ENCODE measurements at regions not wholly inside any gene's neighbourhood (a gene's known extent, or its start where the extent isn't known, plus 50 kb on each side); places are given as distances from the start of the nearest gene placed in this dataset.

GRCh38 chr2:125837611-125838010 lies 818.3 kb upstream of the GYPC start:
- Mint-ChIP-seq H3K27me3 (no peaks in the 10 kb centered on the region), H3K36me3 (ENCODE audit: low read depth) (no peaks in the 10 kb centered on the region), H3K27ac (no peak overlapping the region), H3K4me1 (no peaks in the 10 kb centered on the region), H3K4me3 (no peak overlapping the region), H3K9me3 (peaks cover 1% of the 10 kb centered on the region)
- CTCF ChIA-PET: no interaction called here
- no peak for DNase-seq
- POLR2A ChIA-PET: no interaction called here

GRCh38 chr2:125839945-125840344 lies 816.0 kb upstream of the GYPC start:
- DNase-seq: no peak
- no peak overlapping the region for H3K27ac Mint-ChIP-seq
- no peaks in the 10 kb centered on the region for H3K4me1 Mint-ChIP-seq
- no peaks in the 10 kb centered on the region for H3K36me3 Mint-ChIP-seq (ENCODE audit: low read depth)
- H3K4me3 Mint-ChIP-seq: no peak overlapping the region
- H3K27me3 Mint-ChIP-seq: no peaks in the 10 kb centered on the region
- POLR2A ChIA-PET: no interaction called here
- CTCF ChIA-PET: no interaction called here
- peaks cover 1% of the 10 kb centered on the region for H3K9me3 Mint-ChIP-seq

GRCh38 chr2:125842041-125842440 lies 813.9 kb upstream of the GYPC start:
- Mint-ChIP-seq H3K36me3 (ENCODE audit: low read depth) (no peaks in the 10 kb centered on the region), H3K27me3 (no peaks in the 10 kb centered on the region), H3K27ac (no peak overlapping the region), H3K4me3 (no peak overlapping the region), H3K4me1 (no peaks in the 10 kb centered on the region), H3K9me3 (no peaks in the 10 kb centered on the region)
- no peak for DNase-seq
- CTCF ChIA-PET: interaction anchor here (0.6 kb wide), 1 partner anchor 764 kb away, joined by 4 read pairs; no protein-coding TSS in a partner anchor
- POLR2A ChIA-PET: interaction anchor here (0.7 kb wide), 1 partner anchor 678 kb away, joined by 3 read pairs; no protein-coding TSS in a partner anchor

GRCh38 chr2:125850541-125850940 lies 805.4 kb upstream of the GYPC start:
- Mint-ChIP-seq H3K36me3 (ENCODE audit: low read depth) (no peaks in the 10 kb centered on the region), H3K27ac (no peak overlapping the region), H3K27me3 (no peaks in the 10 kb centered on the region), H3K9me3 (no peaks in the 10 kb centered on the region), H3K4me3 (no peak overlapping the region), H3K4me1 (no peaks in the 10 kb centered on the region)
- ChIA-PET POLR2A (no interaction called here), CTCF (no interaction called here)
- no peak for DNase-seq

- ChIA-PET POLR2A (no interaction called here), CTCF (no interaction called here)
- Mint-ChIP-seq H3K9me3 (peaks cover 3% of the 10 kb centered on the region), H3K4me1 (no peaks in the 10 kb centered on the region), H3K27ac (no peak overlapping the region), H3K4me3 (no peak overlapping the region), H3K27me3 (no peaks in the 10 kb centered on the region), H3K36me3 (ENCODE audit: low read depth) (no peaks in the 10 kb centered on the region)
- no peak for DNase-seq
Observed at GRCh38 chr2:125852364-125852763, 803.6 kb upstream of the GYPC start.

- H3K4me3 Mint-ChIP-seq: no peak overlapping the region
- CTCF ChIA-PET: no interaction called here
- no peak overlapping the region for H3K27ac Mint-ChIP-seq
- no peaks in the 10 kb centered on the region for H3K27me3 Mint-ChIP-seq
- POLR2A ChIA-PET: no interaction called here
- H3K36me3 Mint-ChIP-seq (ENCODE audit: low read depth): no peaks in the 10 kb centered on the region
- H3K9me3 Mint-ChIP-seq: peaks cover 3% of the 10 kb centered on the region
- DNase-seq: no peak
- no peaks in the 10 kb centered on the region for H3K4me1 Mint-ChIP-seq
Observed at GRCh38 chr2:125853626-125854025, 802.3 kb upstream of the GYPC start.

GRCh38 chr2:125855204-125855603 lies 800.8 kb upstream of the GYPC start:
- H3K4me3 Mint-ChIP-seq: no peak overlapping the region
- POLR2A ChIA-PET: no interaction called here
- H3K27me3 Mint-ChIP-seq: no peaks in the 10 kb centered on the region
- no peak overlapping the region for H3K27ac Mint-ChIP-seq
- no peaks in the 10 kb centered on the region for H3K36me3 Mint-ChIP-seq (ENCODE audit: low read depth)
- no peak for DNase-seq
- CTCF ChIA-PET: no interaction called here
- H3K4me1 Mint-ChIP-seq: no peaks in the 10 kb centered on the region
- H3K9me3 Mint-ChIP-seq: peaks cover 3% of the 10 kb centered on the region

GRCh38 chr2:125857971-125858794 lies 797.8 kb upstream of the GYPC start:
- H3K9me3 Mint-ChIP-seq: peaks cover 3% of the 10 kb centered on the region
- no peak overlapping the region for H3K27ac Mint-ChIP-seq
- POLR2A ChIA-PET: no interaction called here
- CTCF ChIA-PET: no interaction called here
- no peaks in the 10 kb centered on the region for H3K36me3 Mint-ChIP-seq (ENCODE audit: low read depth)
- H3K27me3 Mint-ChIP-seq: no peaks in the 10 kb centered on the region
- H3K4me1 Mint-ChIP-seq: no peaks in the 10 kb centered on the region
- H3K4me3 Mint-ChIP-seq: no peak overlapping the region
- no peak for DNase-seq

- Mint-ChIP-seq H3K27ac (no peak overlapping the region), H3K27me3 (no peaks in the 10 kb centered on the region), H3K4me3 (no peak overlapping the region), H3K9me3 (peaks cover 3% of the 10 kb centered on the region), H3K36me3 (ENCODE audit: low read depth) (no peaks in the 10 kb centered on the region), H3K4me1 (no peaks in the 10 kb centered on the region)
- POLR2A ChIA-PET: no interaction called here
- CTCF ChIA-PET: no interaction called here
- DNase-seq: no peak
Observed at GRCh38 chr2:125861461-125861860, 794.5 kb upstream of the GYPC start.

GRCh38 chr2:125867908-125868307 lies 788.0 kb upstream of the GYPC start:
- DNase-seq: no peak
- Mint-ChIP-seq H3K27ac (no peak overlapping the region), H3K27me3 (no peaks in the 10 kb centered on the region), H3K9me3 (no peaks in the 10 kb centered on the region), H3K36me3 (ENCODE audit: low read depth) (no peaks in the 10 kb centered on the region), H3K4me1 (no peaks in the 10 kb centered on the region), H3K4me3 (no peak overlapping the region)
- ChIA-PET POLR2A (no interaction called here), CTCF (no interaction called here)

GRCh38 chr2:125870264-125870663 lies 785.7 kb upstream of the GYPC start:
- DNase-seq: no peak
- no peak overlapping the region for H3K4me3 Mint-ChIP-seq
- H3K27ac Mint-ChIP-seq: no peak overlapping the region
- no peaks in the 10 kb centered on the region for H3K27me3 Mint-ChIP-seq
- POLR2A ChIA-PET: no interaction called here
- no peaks in the 10 kb centered on the region for H3K9me3 Mint-ChIP-seq
- CTCF ChIA-PET: no interaction called here
- no peaks in the 10 kb centered on the region for H3K4me1 Mint-ChIP-seq
- no peaks in the 10 kb centered on the region for H3K36me3 Mint-ChIP-seq (ENCODE audit: low read depth)

GRCh38 chr2:125870746-125871145 lies 785.2 kb upstream of the GYPC start:
- no peaks in the 10 kb centered on the region for H3K36me3 Mint-ChIP-seq (ENCODE audit: low read depth)
- H3K27ac Mint-ChIP-seq: no peak overlapping the region
- ChIA-PET POLR2A (no interaction called here), CTCF (no interaction called here)
- no peak overlapping the region for H3K4me3 Mint-ChIP-seq
- no peaks in the 10 kb centered on the region for H3K4me1 Mint-ChIP-seq
- no peaks in the 10 kb centered on the region for H3K9me3 Mint-ChIP-seq
- no peak for DNase-seq
- no peaks in the 10 kb centered on the region for H3K27me3 Mint-ChIP-seq

- Mint-ChIP-seq H3K4me1 (no peaks in the 10 kb centered on the region), H3K27me3 (no peaks in the 10 kb centered on the region), H3K9me3 (peaks cover 2% of the 10 kb centered on the region), H3K36me3 (ENCODE audit: low read depth) (no peaks in the 10 kb centered on the region), H3K4me3 (no peak overlapping the region), H3K27ac (no peak overlapping the region)
- DNase-seq: no peak
- ChIA-PET CTCF (no interaction called here), POLR2A (no interaction called here)
Observed at GRCh38 chr2:125874564-125874963, 781.4 kb upstream of the GYPC start.

GRCh38 chr2:125885340-125885739 lies 770.6 kb upstream of the GYPC start:
- Mint-ChIP-seq H3K36me3 (ENCODE audit: low read depth) (no peaks in the 10 kb centered on the region), H3K9me3 (peaks cover 25% of the 10 kb centered on the region), H3K4me1 (no peaks in the 10 kb centered on the region), H3K4me3 (no peak overlapping the region), H3K27me3 (no peaks in the 10 kb centered on the region), H3K27ac (no peak overlapping the region)
- CTCF ChIA-PET: no interaction called here
- POLR2A ChIA-PET: no interaction called here
- DNase-seq: no peak
